H1 (cell line): ENCODE measurements at regions not wholly inside any gene's neighbourhood (a gene's known extent, or its start where the extent isn't known, plus 50 kb on each side); places are given as distances from the start of the nearest gene placed in this dataset.

Source experiments
- JUND ChIP-seq: IDR thresholded peaks from 2 replicates; pipeline ENCODE4 v1.6.1; 2011; ENCODE audit warnings: mild to moderate bottlenecking, improper control_type of control experiment, low read length
- KDM4A ChIP-seq: IDR thresholded peaks from one replicate; pipeline ENCODE4 v1.7.1; 2012; ENCODE audit warnings: low read depth, mild to moderate bottlenecking, moderate library complexity, low read length, inconsistent platforms; ENCODE audit not compliant: severe bottlenecking
- TAF1 ChIP-seq: IDR thresholded peaks from 2 replicates; pipeline ENCODE4 v1.6.1; 2011; ENCODE audit warnings: mild to moderate bottlenecking, low read depth, low read length
- TF ChIP-seq, protein P1 (sequence below): fragments of 300-600 bp; sonication (generic); IDR thresholded peaks from 2 replicates; pipeline ENCODE4 v1.7.1; 2012; ENCODE audit warnings: low read length, moderate library complexity, mild to moderate bottlenecking, inconsistent platforms; ENCODE audit not compliant: insufficient replicate concordance

DNA sequence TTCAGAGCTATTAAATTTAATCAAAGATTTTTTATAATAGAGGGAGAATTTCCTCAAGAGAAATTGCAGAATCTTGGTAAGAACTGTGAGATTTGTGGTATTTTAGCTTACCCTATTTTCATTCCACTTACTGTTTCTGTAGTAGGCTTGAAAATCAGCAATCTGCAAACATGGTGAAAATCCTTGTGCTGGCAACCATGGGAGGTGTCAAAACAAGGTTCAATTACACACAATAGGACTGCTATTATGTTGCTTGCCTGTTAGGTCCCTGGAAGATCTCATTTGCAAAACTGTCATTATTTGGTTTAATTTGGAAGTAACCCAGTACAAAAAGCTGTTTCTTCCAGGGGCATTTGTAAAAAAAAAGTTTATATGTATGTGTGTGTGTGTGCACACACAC is 662.8 kb upstream of the SLITRK6 start (continued):
- TF ChIP-seq, protein P1, sequence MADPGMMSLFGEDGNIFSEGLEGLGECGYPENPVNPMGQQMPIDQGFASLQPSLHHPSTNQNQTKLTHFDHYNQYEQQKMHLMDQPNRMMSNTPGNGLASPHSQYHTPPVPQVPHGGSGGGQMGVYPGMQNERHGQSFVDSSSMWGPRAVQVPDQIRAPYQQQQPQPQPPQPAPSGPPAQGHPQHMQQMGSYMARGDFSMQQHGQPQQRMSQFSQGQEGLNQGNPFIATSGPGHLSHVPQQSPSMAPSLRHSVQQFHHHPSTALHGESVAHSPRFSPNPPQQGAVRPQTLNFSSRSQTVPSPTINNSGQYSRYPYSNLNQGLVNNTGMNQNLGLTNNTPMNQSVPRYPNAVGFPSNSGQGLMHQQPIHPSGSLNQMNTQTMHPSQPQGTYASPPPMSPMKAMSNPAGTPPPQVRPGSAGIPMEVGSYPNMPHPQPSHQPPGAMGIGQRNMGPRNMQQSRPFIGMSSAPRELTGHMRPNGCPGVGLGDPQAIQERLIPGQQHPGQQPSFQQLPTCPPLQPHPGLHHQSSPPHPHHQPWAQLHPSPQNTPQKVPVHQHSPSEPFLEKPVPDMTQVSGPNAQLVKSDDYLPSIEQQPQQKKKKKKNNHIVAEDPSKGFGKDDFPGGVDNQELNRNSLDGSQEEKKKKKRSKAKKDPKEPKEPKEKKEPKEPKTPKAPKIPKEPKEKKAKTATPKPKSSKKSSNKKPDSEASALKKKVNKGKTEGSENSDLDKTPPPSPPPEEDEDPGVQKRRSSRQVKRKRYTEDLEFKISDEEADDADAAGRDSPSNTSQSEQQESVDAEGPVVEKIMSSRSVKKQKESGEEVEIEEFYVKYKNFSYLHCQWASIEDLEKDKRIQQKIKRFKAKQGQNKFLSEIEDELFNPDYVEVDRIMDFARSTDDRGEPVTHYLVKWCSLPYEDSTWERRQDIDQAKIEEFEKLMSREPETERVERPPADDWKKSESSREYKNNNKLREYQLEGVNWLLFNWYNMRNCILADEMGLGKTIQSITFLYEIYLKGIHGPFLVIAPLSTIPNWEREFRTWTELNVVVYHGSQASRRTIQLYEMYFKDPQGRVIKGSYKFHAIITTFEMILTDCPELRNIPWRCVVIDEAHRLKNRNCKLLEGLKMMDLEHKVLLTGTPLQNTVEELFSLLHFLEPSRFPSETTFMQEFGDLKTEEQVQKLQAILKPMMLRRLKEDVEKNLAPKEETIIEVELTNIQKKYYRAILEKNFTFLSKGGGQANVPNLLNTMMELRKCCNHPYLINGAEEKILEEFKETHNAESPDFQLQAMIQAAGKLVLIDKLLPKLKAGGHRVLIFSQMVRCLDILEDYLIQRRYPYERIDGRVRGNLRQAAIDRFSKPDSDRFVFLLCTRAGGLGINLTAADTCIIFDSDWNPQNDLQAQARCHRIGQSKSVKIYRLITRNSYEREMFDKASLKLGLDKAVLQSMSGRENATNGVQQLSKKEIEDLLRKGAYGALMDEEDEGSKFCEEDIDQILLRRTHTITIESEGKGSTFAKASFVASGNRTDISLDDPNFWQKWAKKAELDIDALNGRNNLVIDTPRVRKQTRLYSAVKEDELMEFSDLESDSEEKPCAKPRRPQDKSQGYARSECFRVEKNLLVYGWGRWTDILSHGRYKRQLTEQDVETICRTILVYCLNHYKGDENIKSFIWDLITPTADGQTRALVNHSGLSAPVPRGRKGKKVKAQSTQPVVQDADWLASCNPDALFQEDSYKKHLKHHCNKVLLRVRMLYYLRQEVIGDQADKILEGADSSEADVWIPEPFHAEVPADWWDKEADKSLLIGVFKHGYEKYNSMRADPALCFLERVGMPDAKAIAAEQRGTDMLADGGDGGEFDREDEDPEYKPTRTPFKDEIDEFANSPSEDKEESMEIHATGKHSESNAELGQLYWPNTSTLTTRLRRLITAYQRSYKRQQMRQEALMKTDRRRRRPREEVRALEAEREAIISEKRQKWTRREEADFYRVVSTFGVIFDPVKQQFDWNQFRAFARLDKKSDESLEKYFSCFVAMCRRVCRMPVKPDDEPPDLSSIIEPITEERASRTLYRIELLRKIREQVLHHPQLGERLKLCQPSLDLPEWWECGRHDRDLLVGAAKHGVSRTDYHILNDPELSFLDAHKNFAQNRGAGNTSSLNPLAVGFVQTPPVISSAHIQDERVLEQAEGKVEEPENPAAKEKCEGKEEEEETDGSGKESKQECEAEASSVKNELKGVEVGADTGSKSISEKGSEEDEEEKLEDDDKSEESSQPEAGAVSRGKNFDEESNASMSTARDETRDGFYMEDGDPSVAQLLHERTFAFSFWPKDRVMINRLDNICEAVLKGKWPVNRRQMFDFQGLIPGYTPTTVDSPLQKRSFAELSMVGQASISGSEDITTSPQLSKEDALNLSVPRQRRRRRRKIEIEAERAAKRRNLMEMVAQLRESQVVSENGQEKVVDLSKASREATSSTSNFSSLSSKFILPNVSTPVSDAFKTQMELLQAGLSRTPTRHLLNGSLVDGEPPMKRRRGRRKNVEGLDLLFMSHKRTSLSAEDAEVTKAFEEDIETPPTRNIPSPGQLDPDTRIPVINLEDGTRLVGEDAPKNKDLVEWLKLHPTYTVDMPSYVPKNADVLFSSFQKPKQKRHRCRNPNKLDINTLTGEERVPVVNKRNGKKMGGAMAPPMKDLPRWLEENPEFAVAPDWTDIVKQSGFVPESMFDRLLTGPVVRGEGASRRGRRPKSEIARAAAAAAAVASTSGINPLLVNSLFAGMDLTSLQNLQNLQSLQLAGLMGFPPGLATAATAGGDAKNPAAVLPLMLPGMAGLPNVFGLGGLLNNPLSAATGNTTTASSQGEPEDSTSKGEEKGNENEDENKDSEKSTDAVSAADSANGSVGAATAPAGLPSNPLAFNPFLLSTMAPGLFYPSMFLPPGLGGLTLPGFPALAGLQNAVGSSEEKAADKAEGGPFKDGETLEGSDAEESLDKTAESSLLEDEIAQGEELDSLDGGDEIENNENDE, result no peak
- TF ChIP-seq TAF1 (no peak), KDM4A (no peak), JUND (no peak)
